ENCODE measurements at regions not wholly inside any gene's neighbourhood (a gene's known extent, or its start where the extent isn't known, plus 50 kb on each side); places are given as distances from the start of the nearest gene placed in this dataset.

DNA sequence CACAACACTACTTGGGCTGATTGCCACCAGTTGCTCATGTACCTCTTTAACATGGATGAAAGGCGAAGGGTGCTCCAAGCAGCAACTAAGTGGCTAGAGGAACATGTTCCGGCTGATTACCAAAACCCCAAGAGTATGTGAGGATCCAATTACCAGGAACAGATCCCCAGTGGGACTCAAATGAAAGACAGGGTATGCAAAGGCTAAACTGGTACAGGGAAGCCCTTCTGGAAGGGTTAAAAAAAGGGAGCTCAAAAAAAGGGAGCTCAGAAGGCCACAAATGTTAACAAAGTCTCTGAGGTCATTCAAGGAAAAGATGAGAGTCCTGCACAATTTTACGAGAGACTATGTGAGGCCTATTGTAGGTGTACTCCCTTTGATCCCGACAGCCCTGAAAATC lies 604.7 kb downstream of the UQCRFS1 start:
- Mint-ChIP-seq H3K27me3 (no peaks in the 10 kb centered on the region), H3K9me3 (peaks cover 19% of the 10 kb centered on the region), H3K4me1 (no peaks in the 10 kb centered on the region), H3K36me3 (ENCODE audit: low read depth) (peaks cover 3% of the 10 kb centered on the region), H3K4me3 (no peak overlapping the region), H3K27ac (no peak overlapping the region)
- CTCF ChIA-PET: no interaction called here
- DNase-seq: no peak
- intact Hi-C loops (cut with micrococcal nuclease): no loop called here
- no peak for ATAC-seq (ENCODE audit: low read depth)
- POLR2A ChIA-PET: no interaction called here
- no peak for TF ChIP-seq CTCF (IDR thresholded peaks at IDR 0.05)

GRCh38 chr19:28607066-28607583 lies 605.8 kb downstream of the UQCRFS1 start:
- Mint-ChIP-seq H3K27me3 (no peaks in the 10 kb centered on the region), H3K36me3 (ENCODE audit: low read depth) (peaks cover 3% of the 10 kb centered on the region), H3K4me1 (no peaks in the 10 kb centered on the region), H3K9me3 (peaks cover 19% of the 10 kb centered on the region), H3K27ac (no peak overlapping the region), H3K4me3 (no peak overlapping the region)
- ChIA-PET CTCF (no interaction called here), POLR2A (no interaction called here)
- no peak for TF ChIP-seq CTCF (IDR thresholded peaks at IDR 0.05)
- ATAC-seq (ENCODE audit: low read depth) (no peak), DNase-seq (no peak)
- intact Hi-C loops (cut with micrococcal nuclease): no loop called here

DNA sequence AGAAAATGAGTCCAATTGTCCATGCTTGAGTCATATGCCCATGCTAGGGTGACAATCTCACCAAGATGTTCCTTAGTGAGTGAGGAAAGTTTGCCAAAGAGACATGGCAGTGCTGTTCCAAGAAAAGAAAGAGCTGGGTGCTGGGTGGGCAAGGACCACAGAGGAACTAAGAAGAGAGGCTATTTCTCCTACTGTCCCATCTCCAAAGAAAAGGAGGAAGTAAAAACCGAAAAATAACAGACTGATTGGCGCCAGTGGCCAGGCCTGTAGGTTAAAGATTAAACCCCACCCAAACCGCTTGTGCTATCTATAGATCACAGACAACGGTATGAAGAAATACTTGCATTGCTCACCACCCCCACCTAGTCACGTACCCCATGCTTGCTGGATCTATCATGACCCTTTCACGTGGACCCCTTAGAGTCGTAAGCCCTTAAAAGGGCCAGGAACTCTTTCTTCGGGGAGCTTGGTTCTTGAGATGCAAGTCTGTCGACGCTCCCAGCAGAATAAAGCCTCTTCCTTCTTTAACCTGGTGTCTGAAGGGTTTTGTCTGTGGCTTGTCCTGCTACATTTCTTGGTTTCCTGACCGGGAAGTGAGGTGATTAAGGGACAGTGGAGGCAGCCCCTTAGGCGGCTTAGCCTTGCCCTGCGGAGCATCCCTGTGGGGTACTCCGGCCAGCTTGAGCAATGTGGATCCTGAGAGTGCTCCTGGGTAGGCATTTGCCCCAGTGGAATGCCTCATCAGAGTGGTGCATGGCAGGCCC lies 606.5 kb downstream of the UQCRFS1 start:
- H3K4me1 Mint-ChIP-seq: no peaks in the 10 kb centered on the region
- H3K4me3 Mint-ChIP-seq: no peak overlapping the region
- ATAC-seq (ENCODE audit: low read depth): no peak
- no peaks in the 10 kb centered on the region for H3K27me3 Mint-ChIP-seq
- ChIA-PET POLR2A (no interaction called here), CTCF (no interaction called here)
- peaks cover 19% of the 10 kb centered on the region for H3K9me3 Mint-ChIP-seq
- H3K27ac Mint-ChIP-seq: no peak overlapping the region
- no peak for DNase-seq
- peaks cover 3% of the 10 kb centered on the region for H3K36me3 Mint-ChIP-seq (ENCODE audit: low read depth)
- no peak for TF ChIP-seq CTCF (IDR thresholded peaks at IDR 0.05)
- intact Hi-C loops (cut with micrococcal nuclease): no loop called here

DNA sequence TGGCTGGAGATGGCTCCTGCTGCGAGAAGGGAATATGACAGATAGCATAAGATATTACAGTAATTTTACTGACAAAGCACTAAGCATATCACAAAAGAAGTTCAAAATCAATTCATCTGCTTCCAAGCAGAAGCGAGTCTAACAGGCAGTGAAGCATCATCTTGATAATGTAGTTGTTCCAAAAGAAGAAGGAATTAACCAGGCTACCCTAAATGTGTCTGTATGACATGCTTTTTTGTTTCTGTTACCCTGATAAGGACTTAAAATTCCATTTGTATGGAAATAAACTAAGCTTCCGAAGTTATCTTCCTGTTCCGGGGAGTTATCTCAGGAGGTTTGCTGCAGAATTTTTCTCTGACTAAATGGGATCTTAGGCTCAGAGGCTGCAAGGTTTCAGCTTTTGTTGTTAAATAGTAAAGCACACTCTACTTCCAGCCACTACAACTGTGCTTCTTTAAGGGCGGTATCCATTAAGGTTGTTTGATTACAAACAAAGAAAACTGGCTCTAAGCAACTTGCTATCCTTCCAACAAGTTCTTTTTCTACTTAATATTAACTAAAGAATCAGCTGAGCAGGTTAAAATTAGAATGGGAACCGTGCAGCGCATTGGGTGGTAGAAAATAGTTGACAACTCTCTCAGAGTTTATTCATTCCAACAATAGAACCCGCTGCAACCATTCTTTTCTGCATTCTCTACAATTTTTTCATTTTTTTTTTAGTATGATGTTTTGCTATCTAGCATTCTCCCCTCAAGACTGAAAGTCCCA lies 607.3 kb downstream of the UQCRFS1 start:
- ATAC-seq (ENCODE audit: low read depth): no peak

More for the DNA sequence above, 607.3 kb downstream of the UQCRFS1 start:
- Mint-ChIP-seq H3K9me3 (peaks cover 19% of the 10 kb centered on the region), H3K4me1 (no peaks in the 10 kb centered on the region), H3K4me3 (no peak overlapping the region), H3K27ac (no peak overlapping the region), H3K27me3 (no peaks in the 10 kb centered on the region), H3K36me3 (ENCODE audit: low read depth) (peaks cover 3% of the 10 kb centered on the region)
- no peak for DNase-seq
- POLR2A ChIA-PET: no interaction called here
- intact Hi-C loops (cut with micrococcal nuclease): no loop called here
- CTCF ChIA-PET: no interaction called here
- no peak for TF ChIP-seq CTCF (IDR thresholded peaks at IDR 0.05)
